ENCODE measurements at regions not wholly inside any gene's neighbourhood (a gene's known extent, or its start where the extent isn't known, plus 50 kb on each side); places are given as distances from the start of the nearest gene placed in this dataset.

DNA sequence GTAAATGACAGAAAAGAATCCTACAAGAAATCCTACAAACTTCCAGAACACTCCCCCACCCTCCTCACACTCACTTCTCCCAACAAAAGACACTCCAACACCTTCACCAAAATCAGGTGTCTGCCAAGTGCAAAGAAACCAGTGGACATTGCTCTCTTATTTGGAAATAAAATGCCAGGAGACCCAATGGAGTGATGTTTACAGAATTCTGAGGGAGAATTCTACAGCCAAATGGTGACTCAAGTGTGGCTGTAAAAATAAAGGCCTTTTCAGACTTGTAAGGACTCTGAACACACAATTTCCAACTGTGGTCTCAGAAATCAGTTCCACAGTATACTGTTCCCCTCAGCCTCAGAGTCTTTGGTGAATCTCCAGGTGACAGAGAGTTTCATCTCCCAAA, 109.6 kb upstream of the CARMIL1 start:
- H3K27ac ChIP-seq = no peak overlapping the region
- TF ChIP-seq ZFX (IDR thresholded peaks at IDR 0.05) = no peak
- TF ChIP-seq, protein P1, sequence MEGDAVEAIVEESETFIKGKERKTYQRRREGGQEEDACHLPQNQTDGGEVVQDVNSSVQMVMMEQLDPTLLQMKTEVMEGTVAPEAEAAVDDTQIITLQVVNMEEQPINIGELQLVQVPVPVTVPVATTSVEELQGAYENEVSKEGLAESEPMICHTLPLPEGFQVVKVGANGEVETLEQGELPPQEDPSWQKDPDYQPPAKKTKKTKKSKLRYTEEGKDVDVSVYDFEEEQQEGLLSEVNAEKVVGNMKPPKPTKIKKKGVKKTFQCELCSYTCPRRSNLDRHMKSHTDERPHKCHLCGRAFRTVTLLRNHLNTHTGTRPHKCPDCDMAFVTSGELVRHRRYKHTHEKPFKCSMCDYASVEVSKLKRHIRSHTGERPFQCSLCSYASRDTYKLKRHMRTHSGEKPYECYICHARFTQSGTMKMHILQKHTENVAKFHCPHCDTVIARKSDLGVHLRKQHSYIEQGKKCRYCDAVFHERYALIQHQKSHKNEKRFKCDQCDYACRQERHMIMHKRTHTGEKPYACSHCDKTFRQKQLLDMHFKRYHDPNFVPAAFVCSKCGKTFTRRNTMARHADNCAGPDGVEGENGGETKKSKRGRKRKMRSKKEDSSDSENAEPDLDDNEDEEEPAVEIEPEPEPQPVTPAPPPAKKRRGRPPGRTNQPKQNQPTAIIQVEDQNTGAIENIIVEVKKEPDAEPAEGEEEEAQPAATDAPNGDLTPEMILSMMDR (conservative IDR thresholded peaks at IDR 0.05) = no peak

DNA sequence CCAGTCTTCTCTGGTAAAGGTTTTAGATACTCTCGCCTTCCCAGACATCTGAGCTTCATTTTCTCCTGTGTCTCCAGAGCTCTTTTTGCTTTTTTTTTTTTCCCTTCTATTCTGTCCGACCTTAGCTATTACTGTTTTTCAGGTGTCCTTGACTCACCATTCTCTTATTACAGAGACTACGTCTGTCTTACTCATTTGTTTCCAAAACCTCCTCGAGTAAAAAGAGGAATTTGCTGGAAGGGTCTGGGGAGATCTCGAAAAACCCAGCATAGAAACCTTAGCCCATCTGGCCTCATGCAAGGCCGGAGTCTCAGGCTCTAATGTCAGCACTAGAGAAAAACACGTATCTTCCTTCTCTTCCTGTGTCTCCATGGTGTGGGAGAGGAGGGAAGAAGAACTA, 109.2 kb upstream of the CARMIL1 start:
- no peak for TF ChIP-seq ZFX (IDR thresholded peaks at IDR 0.05)
- TF ChIP-seq, protein P1 (conservative IDR thresholded peaks at IDR 0.05) = no peak
- H3K27ac ChIP-seq = no peak overlapping the region

DNA sequence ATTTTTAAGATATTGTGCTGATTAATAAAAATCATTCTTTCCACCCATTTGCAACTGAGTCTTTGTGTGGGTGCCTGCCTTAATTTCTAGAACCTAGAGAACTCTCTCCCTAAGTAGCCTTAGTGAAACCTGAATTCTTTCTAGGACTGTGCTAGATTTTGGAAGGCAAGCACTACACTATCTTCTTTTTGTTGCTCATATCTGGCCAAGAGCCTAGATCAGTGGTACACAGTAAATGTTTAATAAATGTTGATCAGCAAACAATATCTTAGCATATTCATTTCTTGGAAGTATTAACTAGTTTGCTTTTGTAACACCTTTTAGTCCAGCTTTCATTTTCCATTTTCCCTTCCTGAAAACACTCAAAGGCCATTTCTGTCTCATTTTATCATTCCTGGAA, 108.5 kb upstream of the CARMIL1 start:
- H3K27ac ChIP-seq = no peak overlapping the region
- no peak for TF ChIP-seq ZFX (IDR thresholded peaks at IDR 0.05)

DNA sequence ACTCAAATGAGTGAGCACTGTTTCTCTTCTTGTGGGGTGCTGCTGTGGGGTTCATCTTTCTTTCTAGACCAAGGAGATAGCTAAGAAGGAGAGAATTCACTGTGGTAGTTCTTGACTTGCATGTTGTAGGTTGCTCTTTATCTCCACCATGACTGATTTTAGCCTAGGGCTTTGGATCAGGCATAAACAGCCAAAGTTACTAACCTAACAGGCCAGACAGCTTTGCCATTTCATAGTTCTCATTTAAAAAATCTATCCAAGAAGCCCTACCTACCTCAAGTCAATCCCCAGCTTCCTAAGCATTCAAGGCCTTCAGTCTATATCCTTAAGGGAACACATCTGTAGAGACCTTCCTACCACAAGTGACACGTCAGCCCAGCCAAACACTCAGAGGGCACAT, 107.9 kb upstream of the CARMIL1 start:
- no peak overlapping the region for H3K27ac ChIP-seq
- no peak for TF ChIP-seq ZFX (IDR thresholded peaks at IDR 0.05)
- TF ChIP-seq, protein P1 (conservative IDR thresholded peaks at IDR 0.05) = no peak

DNA sequence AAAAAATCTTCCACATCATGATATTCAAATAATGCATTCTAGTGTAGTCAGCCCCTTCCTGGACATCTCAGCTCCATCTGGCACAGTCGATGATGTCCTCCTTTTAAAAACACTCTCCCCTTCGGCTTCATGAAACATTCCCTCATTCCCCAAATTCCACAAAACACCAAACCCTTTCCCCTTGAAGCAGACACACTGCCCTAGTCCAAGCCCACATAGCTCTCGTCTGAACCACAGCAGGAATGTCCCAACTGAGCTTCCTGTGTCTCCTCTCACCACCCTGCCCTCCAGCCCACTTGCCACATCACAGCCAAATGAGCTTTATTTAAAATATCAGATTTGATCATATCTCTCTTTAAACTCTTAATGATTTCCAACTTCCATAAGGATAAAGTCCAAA, 106.4 kb upstream of the CARMIL1 start:
- H3K27ac ChIP-seq = no peak overlapping the region
- TF ChIP-seq, protein P1 (conservative IDR thresholded peaks at IDR 0.05) = no peak
- no peak for TF ChIP-seq ZFX (IDR thresholded peaks at IDR 0.05)

DNA sequence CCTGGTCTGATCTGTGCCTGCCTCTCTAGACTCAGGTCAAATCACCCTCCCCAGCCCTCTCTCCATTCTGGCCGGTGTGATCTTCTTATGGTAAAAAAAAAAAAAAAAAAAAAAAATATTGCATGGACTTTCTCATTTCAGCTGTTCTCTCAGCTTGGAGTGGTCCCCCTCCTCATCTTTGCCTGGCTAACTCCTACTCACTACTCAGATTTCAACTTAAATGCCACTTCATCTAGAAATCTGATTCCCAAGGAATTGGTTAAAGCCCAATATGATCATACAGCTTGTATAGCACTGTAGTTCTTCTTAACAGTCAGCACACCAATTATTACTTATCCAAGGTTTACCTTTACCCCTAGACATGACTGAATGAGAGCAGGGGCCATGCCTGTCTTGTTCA, 105.9 kb upstream of the CARMIL1 start:
- no peak overlapping the region for H3K27ac ChIP-seq
- no peak for TF ChIP-seq ZFX (IDR thresholded peaks at IDR 0.05)
- TF ChIP-seq, protein P1 (conservative IDR thresholded peaks at IDR 0.05) = no peak

DNA sequence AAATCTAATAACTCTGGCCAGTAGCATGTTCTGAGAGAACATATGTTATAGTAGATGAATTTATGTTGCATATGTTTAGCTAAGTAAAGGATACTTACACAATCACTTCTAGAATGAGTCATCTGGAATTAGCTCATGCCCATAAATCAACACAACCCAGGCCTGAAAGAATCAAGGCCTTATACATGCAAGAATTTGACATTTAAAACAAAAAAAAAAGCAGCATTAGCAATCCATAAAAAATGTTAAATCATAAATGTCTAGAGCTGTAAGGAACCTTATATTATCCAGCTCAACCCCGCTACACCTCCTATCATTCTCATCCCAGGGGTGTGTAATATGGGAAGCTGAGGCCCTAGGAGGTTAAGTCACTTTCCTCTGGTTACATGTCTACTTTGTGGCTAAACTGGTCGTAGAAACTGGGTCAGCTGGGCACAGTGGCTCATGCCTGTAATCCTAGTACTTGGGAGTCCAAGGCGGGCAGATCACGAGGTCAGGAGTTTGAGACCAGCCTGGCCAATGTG, 105.2 kb upstream of the CARMIL1 start:
- no peak overlapping the region for H3K27ac ChIP-seq
- TF ChIP-seq, protein P1 (conservative IDR thresholded peaks at IDR 0.05) = no peak
- TF ChIP-seq ZFX (IDR thresholded peaks at IDR 0.05) = no peak

DNA sequence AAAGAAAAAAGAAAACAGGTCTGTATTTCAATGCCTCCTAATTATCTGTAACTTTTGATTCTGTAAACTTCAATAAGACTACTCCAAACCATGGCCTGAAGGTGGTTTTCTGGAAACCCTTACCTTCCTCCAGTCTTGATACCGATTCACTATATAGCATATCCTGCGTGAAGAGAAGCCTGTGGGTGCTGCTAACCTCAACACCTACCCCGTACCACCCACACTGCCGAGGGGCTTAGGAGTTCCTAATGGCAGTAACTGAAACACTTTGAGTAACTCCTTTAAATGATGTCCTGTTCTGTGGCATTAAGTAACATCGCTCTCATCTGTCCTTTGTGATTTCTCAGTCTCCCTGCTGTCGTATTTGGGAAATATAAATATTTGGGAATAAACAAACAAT, 104.5 kb upstream of the CARMIL1 start:
- TF ChIP-seq ZFX (IDR thresholded peaks at IDR 0.05) = no peak
- TF ChIP-seq, protein P1 (conservative IDR thresholded peaks at IDR 0.05) = no peak
- H3K27ac ChIP-seq = no peak overlapping the region

Data from C4-2B (cell line).